ENCODE measurements at regions not wholly inside any gene's neighbourhood (a gene's known extent, or its start where the extent isn't known, plus 50 kb on each side); places are given as distances from the start of the nearest gene placed in this dataset.
"Not testable (repeated sequence)": the region's sequence is repeated elsewhere in the genome, so short reads cannot be mapped to it uniquely, and the experiment has no call there.

- no peak for DNase-seq (ENCODE audit: low read depth in 1 of 2, low spot score in 1 of 2)
- TF ChIP-seq GABPA (IDR thresholded peaks at IDR 0.05; ENCODE audit: low read depth), result no peak
- no peak for TF ChIP-seq SPI1 (IDR thresholded peaks at IDR 0.05; ENCODE audit: borderline replicate concordance, low read depth)
- no peak for TF ChIP-seq REST (IDR thresholded peaks at IDR 0.05; ENCODE audit: insufficient replicate concordance, low read depth)
- TF ChIP-seq, protein P1, sequence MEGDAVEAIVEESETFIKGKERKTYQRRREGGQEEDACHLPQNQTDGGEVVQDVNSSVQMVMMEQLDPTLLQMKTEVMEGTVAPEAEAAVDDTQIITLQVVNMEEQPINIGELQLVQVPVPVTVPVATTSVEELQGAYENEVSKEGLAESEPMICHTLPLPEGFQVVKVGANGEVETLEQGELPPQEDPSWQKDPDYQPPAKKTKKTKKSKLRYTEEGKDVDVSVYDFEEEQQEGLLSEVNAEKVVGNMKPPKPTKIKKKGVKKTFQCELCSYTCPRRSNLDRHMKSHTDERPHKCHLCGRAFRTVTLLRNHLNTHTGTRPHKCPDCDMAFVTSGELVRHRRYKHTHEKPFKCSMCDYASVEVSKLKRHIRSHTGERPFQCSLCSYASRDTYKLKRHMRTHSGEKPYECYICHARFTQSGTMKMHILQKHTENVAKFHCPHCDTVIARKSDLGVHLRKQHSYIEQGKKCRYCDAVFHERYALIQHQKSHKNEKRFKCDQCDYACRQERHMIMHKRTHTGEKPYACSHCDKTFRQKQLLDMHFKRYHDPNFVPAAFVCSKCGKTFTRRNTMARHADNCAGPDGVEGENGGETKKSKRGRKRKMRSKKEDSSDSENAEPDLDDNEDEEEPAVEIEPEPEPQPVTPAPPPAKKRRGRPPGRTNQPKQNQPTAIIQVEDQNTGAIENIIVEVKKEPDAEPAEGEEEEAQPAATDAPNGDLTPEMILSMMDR (IDR thresholded peaks at IDR 0.05; ENCODE audit: insufficient read depth, low read length), result no peak
- Histone ChIP-seq H3K4me3 (replicated peaks; ENCODE audit: insufficient read depth, low read length) (no peak overlapping the region), H3K27ac (replicated peaks) (no peak overlapping the region), H3K27me3 (ENCODE audit: insufficient read depth, poor library complexity, severe bottlenecking) (no peaks in the 10 kb centered on the region)
These were observed 93.5 kb upstream of the SLIT2 start for GRCh38 chr4:20158195-20158594.

DNA sequence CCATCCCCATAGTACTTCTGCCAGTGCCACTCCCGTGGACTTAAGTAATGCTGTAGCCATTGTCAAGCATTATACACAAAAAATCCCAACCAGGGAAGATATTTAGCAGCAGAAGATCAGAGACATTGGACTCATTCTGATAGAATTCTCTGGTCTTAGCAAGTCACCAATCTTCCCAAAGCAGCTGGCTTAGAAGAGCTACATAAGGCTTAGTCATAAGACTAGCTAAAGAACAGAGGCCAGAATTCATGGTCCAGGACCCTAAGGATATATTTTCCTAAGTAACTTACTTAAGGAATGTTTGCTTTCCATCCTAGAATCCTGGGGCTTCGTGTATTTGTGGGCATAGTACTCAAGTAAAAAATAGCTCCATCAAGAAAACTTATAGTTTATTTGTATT is 100.3 kb upstream of the SLIT2 start:
- no peak for TF ChIP-seq POLR2AphosphoS5 (IDR thresholded peaks at IDR 0.05; ENCODE audit: low read depth)
- TF ChIP-seq SPI1 (IDR thresholded peaks at IDR 0.05; ENCODE audit: borderline replicate concordance, low read depth), result no peak
- TF ChIP-seq REST (IDR thresholded peaks at IDR 0.05; ENCODE audit: insufficient replicate concordance, low read depth), result no peak
- no peak for TF ChIP-seq GABPA (IDR thresholded peaks at IDR 0.05; ENCODE audit: low read depth)
- TF ChIP-seq, protein P1 (IDR thresholded peaks at IDR 0.05; ENCODE audit: insufficient read depth, low read length), result no peak
- no peaks in the 10 kb centered on the region for H3K27me3 ChIP-seq (ENCODE audit: insufficient read depth, poor library complexity, severe bottlenecking)
- no peak for DNase-seq (ENCODE audit: low read depth in 1 of 2, low spot score in 1 of 2)
- no peak overlapping the region for H3K27ac ChIP-seq (replicated peaks)
- no peak overlapping the region for H3K4me3 ChIP-seq (replicated peaks; ENCODE audit: insufficient read depth, low read length)

DNA sequence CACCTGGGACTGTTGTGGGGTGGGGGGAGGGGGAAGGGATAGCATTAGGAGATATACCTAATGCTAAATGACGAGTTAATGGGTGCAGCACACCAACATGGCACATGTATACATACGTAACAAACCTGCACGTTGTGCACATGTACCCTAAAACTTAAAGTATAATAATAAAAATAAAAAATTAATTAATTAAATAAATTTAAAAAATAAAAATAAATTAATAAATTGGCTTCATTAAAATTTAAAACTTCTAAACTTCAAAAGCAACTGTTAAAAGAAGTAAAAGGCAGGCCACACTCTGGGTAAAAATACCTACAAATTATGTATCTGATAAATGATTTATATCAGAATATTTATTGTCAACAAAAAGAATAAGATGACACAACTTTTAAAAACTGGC is 102.6 kb upstream of the SLIT2 start:
- DNase-seq (ENCODE audit: low read depth in 1 of 2, low spot score in 1 of 2); H3K27ac ChIP-seq (replicated peaks); H3K27me3 ChIP-seq (ENCODE audit: insufficient read depth, poor library complexity, severe bottlenecking); H3K4me3 ChIP-seq (replicated peaks; ENCODE audit: insufficient read depth, low read length): not testable (repeated sequence)

DNA sequence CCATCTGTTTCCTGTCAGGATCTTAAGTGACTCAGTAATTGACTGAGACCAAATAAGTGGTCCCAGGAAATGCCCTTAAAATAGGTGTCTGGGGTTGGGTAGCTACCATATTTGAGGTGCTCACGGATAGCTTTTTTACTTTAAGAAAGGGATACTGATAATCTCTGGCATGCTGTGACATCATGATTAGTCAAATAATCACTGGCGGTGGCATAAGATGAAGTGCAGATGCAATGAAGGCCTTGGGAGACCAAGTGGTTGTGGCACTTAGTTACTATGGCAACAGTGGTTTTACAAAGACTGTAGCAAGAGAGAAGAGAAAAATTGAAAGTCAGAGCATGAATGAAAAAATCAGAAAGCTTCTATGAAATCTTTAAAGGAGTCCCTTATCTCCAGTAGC is 114.5 kb upstream of the SLIT2 start:
- H3K27me3 ChIP-seq (ENCODE audit: insufficient read depth, poor library complexity, severe bottlenecking), result no peaks in the 10 kb centered on the region
- H3K4me3 ChIP-seq (replicated peaks; ENCODE audit: insufficient read depth, low read length), result no peak overlapping the region

More for the DNA sequence above, 114.5 kb upstream of the SLIT2 start:
- no peak overlapping the region for H3K27ac ChIP-seq (replicated peaks)
- DNase-seq (ENCODE audit: low read depth in 1 of 2, low spot score in 1 of 2), result no peak
- TF ChIP-seq REST (IDR thresholded peaks at IDR 0.05; ENCODE audit: insufficient replicate concordance, low read depth), result no peak
- no peak for TF ChIP-seq GABPA (IDR thresholded peaks at IDR 0.05; ENCODE audit: low read depth)
- no peak for TF ChIP-seq POLR2AphosphoS5 (IDR thresholded peaks at IDR 0.05; ENCODE audit: low read depth)
- TF ChIP-seq, protein P1 (IDR thresholded peaks at IDR 0.05; ENCODE audit: insufficient read depth, low read length), result no peak
- no peak for TF ChIP-seq SPI1 (IDR thresholded peaks at IDR 0.05; ENCODE audit: borderline replicate concordance, low read depth)

Data from HL-60 (cell line).